GM12892 (cell line): ENCODE measurements at regions not wholly inside any gene's neighbourhood (a gene's known extent, or its start where the extent isn't known, plus 50 kb on each side); places are given as distances from the start of the nearest gene placed in this dataset.

Experiments
- POLR2A ChIP-seq: IDR thresholded peaks from 2 replicates; pipeline ENCODE4 v1.6.1; 2011; ENCODE audit warnings: low read depth, low read length, control low read depth
- POLR2AphosphoS5 ChIP-seq: IDR thresholded peaks from 2 replicates; pipeline ENCODE4 v1.6.1; 2011; ENCODE audit warnings: low read depth, low read length, control low read depth
- TAF1 ChIP-seq: IDR thresholded peaks from 2 replicates; pipeline ENCODE4 v1.6.1; 2011; ENCODE audit warnings: low read depth, mild to moderate bottlenecking, control low read depth, low read length, borderline replicate concordance

GRCh38 chr5:173832386-173832785, 55.8 kb upstream of the CPEB4 start:
- TF ChIP-seq POLR2A = no peak
- no peak for TF ChIP-seq POLR2AphosphoS5
- TF ChIP-seq TAF1 = no peak
